ENCODE measurements at regions not wholly inside any gene's neighbourhood (a gene's known extent, or its start where the extent isn't known, plus 50 kb on each side); places are given as distances from the start of the nearest gene placed in this dataset.
"Not testable (repeated sequence)": the region's sequence is repeated elsewhere in the genome, so short reads cannot be mapped to it uniquely, and the experiment has no call there.

DNA sequence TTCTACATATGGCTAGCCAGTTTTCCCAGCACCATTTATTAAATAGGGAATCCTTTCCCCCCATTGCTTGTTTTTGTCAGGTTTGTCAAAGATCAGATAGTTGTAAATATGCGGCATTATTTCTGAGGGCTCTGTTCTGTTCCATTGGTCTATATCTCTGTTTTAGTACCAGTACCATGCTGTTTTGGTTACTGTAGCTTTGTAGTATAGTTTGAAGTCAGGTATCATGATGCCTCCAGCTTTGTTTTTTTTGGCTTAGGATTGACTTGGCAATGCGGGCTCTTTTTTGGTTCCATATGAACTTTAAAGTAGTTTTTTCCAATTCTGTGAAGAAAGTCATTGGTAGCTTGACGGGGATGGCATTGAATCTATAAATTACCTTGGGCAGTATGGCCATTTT, 60.0 kb upstream of the GPC3 start:
- intact Hi-C loops (cut with micrococcal nuclease): not testable (repeated sequence)

DNA sequence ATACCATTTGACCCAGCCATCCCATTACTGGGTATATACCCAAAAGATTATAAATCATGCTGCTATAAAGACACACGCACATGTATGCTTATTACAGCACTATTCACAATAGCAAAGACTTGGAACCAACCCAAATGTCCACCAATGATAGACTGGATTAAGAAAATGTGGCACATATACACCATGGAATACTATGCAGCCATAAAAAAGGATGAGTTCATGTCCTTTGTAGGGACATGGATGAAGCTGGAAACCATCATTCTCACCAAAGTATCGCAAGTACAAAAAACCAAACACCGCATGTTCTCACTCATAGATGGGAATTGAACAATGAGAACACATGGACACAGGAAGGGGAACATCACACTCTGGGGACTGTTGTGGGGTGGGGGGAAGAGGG, 81.7 kb upstream of the GPC3 start:
- intact Hi-C loops (cut with micrococcal nuclease): not testable (repeated sequence)

DNA sequence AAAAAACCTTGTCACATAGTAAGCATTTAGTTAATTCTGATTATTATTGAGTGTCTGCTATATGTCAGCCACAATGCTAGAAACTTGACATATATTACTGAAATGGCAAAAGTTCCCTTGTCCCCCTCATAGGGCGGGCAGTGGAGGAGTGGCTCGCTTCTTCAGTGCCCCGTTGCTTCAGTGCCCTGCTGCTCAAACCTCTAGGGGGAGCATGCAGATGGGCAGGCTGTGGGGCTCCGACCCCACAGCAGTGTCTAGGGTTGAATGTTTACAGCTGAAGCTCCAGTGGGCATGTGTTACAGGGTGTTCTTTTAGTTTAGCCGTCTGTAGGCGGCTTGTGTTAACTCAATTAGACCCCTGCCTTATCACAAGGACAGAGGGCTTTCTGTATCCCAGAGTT, 86.5 kb upstream of the GPC3 start:
- intact Hi-C loops (cut with micrococcal nuclease): not testable (repeated sequence)

DNA sequence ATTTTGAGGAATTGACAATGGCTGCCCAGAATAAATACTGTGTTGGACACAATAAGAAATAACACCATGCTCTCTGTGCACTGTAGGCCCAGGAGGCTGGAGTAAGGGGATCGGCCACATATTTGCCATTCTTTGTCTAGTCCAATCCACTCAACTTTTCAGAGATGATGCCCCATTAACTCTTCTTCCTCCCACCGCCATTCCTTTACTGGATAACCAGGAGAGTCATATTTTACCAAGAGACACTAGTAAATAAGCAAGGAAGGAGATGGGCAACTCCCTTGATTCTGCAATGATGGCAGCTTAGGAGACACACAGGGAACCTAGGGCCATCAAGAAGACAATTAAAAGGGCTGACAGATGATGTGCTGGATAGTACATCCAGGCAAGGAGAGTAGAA, 87.9 kb upstream of the GPC3 start:
- intact Hi-C loops (cut with micrococcal nuclease): no loop called here

DNA sequence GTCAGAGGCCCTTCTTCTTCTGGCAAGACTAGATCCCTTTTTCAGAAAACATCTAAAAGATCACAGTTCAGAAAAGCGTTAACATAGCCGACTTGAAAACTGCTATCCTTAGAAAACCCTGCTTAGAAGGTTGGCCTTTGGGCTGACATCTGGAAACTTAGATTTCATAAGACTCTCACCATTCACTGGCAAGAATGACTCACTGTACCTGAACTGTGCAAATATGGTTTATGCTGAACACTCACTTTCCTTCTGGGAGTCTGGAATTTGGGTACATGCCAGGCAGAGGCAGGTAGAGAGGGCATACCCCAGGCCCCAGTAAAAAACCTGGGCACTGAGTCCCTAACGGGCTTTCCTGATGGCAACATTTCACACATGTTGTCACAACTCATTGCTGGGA, 88.8 kb upstream of the GPC3 start:
- intact Hi-C loops (cut with micrococcal nuclease): no loop called here

DNA sequence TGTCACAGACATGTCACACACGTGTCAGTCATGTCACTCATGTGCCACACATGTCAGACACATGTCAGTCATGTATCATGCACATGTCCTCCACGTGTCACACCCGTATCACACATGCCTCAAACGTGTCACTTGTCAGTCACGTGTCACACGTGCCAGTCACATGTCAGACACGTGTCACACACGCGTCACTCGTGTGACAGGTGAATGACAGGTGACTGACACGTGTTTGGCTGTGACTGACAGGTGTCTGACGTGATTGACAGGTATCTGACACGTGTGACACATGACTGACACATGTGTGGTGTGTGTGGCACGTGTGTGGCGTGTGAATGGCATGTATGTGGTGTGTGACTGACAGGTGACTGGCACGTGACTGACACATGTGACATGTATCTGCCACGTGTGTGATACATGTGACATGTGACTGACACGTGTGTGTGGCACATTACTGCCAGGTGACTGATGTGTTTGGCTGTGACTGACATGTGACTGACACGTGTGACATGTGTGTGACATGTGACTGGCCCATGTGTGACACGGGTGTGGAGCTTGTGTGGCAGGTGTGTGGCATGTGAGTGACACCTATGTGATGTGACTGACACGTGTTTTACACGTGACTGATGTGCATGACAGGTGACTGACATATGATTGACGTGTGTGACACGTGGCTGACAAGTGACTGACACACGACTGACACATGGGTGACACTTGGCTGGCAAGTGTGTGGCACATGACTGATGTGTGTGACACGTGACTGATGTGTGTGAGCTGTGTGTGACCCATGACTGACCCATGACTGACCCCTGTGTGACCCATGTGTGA, 90.7 kb upstream of the GPC3 start:
- intact Hi-C loops (cut with micrococcal nuclease): no loop called here

DNA sequence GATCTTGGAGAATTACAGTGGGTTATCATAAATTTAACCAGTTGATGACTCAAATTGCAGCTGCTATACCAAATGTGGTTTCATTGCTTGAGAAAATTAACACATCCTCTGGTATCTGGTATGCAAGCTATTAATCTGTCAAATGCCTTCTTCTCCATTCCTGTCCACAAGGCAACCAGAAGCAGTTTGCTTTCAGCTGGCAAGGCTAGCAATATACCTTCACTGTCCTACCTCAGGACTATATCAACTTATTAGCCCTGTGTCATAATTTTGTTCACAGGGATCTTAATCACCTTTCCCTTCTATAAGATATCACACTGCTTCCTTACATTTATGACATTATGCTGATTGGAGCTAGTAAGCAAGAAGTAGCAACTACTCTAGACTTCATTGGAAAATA, 110.0 kb upstream of the GPC3 start:
- intact Hi-C loops (cut with micrococcal nuclease): no loop called here

DNA sequence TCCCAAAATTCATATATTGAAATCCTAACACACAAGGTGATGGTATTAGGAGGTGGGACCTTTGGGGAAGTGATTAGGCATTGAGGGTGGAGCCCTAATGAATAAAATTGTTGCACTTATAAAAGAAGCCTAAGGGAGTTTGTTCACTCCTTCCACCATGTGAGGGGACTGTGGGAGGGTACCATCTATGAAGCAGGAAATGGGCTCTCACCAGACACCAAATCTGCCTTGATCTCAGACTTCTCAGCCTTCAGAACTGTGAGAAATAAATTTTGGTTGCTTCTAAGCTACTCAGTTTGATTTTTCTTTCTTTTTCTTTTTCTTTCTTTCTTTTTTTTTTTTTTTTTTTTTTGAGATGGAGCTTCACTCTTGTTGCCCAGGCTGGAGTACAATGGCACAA, 116.2 kb upstream of the GPC3 start:
- intact Hi-C loops (cut with micrococcal nuclease): no loop called here

DNA sequence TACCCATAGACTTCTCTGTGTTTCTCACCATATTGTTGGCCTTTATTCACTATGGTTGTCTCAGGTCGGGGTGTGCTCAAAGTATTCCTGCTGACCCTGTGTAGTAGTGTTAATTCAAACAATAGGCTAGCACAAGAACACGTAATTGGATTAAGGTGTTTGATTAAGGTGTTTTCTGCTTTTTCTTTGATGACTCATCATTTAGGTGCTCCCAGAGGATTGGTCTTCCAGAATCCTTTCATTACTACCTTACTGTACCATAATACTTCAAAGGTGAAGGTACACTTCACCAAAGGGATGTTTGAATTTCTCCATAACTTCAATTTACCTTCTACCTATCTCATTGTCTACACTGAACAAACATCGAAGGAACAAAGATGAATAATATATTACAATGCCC, 121.7 kb upstream of the CCDC160 start:
- intact Hi-C loops (cut with micrococcal nuclease): no loop called here

DNA sequence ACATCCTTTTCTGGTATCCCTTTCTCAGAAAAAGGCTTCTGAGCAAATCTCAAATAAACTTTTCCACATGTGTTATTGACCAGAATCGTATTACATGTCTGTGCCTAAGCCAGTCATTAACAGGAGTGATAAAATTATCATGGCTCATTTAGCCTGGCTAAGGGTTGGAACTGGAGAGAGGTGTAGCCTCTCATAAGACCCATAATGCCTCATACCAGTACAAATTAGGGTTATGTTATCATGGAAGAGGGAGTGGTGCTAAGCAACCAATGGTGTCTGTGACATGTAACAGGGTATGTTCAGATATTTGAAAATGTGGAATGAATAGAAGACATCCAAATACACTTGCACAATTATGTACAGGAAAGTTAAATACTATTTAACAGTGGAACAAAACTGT, 99.6 kb upstream of the CCDC160 start:
- intact Hi-C loops (cut with micrococcal nuclease): no loop called here

DNA sequence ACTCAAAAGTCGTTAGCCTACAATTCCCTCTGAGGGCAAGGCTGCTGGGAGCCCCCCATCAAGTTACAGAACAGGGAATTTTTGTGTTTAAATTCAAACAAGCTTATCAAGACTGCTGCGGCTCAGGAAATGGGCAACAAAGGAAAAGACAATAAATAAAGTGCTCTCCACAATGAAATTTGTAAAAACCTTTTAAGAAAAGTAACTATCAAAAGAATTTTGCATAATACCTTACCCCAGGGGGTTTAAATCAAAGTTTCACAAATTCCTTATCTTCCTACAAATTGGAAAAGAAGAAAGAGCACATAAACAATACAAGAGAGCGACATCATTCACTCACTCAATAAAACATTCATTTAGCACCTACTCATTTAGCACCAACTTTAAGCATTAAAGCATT, 97.9 kb upstream of the CCDC160 start:
- intact Hi-C loops (cut with micrococcal nuclease): no loop called here

DNA sequence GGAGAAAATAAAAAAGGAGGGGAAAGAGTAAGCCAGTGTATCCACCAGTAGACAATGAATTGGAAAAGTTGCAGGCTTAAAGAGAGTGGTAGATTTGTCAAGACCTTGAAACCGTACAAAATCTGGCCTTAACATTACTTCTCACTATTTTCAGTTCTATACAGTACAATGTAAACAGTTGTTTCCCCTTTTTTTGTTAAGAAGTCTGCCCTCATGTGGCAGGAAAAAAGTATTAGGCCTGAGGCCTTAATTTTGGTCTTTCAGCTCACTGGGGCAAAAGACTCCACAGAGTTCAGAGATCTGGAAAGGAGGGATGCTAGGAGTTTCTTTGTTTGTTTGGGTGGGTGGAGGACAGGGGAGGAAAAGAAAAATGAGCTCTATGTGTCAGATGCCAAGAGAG, 92.8 kb upstream of the CCDC160 start:
- intact Hi-C loops (cut with micrococcal nuclease): loop anchor here (1.0 to 10.0 kb wide), 5 partner anchors 42 to 352 kb away; partner anchors contain the start of gene GPC3

DNA sequence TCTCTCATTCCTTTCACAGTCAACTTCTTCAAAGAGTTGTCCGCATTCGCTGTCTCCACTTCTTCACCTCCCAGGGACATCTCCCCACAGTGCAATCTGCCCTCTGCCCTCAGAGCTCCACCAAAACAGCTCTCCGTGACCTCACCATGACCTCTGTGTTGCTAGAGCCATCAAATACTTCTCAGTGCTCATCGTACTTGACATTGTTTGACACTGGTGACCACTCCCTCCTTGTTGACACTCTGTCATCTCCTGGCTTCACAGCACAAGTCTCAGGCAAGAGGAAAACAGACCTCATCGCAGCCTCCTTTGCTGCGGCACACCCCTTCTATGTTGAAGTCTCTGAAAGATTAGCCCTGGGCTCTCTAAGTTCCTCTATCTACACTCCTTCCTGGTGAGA, 90.5 kb upstream of the CCDC160 start:
- intact Hi-C loops (cut with micrococcal nuclease): loop anchor here (10.0 kb wide), 2 partner anchors 122 to 162 kb away; partner anchors contain the start of gene GPC3

DNA sequence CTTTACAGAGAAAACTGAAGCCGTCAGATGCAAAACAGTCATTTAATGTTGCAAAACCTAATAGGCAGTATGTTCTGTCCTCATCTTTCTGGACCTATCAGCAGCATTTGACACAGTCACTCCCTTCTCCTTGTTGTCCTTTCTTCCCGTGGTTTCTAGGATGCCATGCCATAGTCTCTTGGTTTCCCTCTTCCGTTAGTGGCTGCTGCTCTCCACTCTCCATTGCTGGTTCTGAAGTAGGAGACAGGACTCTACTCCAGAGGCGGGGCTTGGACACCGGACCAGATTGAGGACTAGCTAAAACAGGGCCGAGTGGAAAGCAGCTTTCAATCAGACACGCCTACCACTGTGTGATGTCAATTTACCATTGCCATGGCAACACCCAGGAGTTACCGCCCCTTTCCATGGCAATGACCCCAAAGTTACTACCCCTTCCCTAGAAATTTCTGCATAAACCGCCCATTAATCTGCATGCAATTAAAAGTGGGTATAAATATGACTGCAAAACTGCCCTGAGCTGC, 88.8 kb upstream of the CCDC160 start:
- intact Hi-C loops (cut with micrococcal nuclease): loop anchor here (10.0 kb wide), 2 partner anchors 123 to 163 kb away; partner anchors contain the start of gene GPC3

DNA sequence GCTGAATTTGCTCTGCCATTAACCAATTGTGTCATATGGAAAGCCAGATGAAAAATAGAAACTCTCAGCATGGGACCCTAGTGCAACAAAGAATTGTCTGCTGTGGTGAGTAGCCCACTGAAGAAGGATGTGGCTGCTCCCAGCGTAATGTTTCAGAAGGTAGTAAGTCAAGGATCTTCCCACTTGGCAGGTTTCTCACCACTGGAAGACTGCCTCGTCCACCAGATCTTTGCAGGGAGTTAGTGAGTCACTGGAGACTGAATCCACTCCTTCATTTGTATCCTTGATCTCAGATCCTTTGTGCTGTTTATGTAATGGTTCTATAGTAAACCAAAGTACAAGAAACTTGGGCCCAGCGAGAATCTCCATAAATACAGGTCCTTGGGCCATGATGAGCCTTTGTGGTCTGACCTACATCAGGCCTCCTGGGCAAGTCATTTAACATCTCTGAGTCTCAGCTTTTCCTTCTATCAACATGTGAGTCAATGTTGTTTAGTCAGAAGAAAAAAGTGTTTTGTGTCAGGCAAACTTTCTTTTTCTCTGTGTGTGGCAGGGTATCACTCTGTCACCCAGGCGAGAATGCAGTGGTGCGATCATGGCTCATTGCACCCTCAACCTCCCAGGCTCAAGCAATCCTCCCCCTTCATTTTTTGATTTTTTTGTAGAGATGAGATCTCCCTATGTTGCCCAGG, 78.0 kb upstream of the CCDC160 start:
- intact Hi-C loops (cut with micrococcal nuclease): no loop called here

DNA sequence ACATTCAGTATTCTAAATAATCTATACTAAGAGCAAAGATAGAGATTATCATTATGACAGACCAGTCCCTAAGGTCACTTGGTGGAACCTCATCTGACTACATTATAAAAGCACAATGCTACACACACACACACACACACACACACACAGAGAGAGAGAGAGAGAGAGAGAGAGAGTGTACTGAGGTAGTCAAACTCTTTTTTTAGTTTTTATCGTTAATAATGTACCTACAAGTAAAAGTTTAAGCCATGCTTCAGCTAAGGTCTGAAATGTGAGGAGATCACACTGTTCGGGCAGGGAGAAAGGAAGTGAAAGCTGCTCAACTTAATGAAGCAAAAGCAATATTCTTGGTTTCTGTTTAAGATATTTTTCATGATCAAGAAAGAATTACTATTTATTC, 75.8 kb upstream of the CCDC160 start:
- intact Hi-C loops (cut with micrococcal nuclease): no loop called here

DNA sequence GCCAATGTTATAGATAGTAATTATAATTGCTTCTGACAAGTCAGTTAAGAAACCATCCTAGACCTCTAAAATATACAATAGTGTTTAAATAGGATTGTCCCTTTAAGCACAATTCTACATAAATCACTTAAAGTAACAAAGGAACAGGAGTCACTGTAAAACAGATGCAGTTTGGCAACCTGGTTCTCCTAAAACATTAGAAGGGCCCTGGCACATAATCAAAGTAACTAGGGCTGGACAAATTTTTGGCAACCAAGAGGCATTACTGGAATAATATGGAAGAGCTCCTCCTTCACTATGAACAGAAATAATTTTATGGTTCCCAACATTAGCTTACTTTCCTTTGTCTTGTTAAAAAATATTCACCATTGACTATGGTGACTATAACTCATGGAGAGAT, 75.0 kb upstream of the CCDC160 start:
- intact Hi-C loops (cut with micrococcal nuclease): no loop called here

DNA sequence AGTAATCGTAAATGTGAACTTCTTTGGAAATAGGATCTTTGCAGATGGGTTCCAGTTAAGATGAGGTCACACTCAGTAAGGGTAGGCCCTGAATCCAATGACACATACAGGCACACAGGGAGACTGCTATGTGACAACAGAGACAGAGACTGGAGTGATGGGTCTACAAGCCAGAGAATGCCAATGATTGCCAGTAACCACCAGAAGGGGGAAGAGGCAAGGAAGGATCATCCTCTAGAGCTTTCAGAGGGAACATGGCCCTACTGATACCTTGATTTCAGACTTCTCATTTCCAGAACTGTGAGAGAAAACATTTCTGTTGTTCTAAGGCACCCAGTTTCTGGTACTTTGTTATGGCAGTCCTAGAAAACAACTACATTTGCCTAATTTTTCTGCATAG, 73.1 kb upstream of the CCDC160 start:
- intact Hi-C loops (cut with micrococcal nuclease): no loop called here

DNA sequence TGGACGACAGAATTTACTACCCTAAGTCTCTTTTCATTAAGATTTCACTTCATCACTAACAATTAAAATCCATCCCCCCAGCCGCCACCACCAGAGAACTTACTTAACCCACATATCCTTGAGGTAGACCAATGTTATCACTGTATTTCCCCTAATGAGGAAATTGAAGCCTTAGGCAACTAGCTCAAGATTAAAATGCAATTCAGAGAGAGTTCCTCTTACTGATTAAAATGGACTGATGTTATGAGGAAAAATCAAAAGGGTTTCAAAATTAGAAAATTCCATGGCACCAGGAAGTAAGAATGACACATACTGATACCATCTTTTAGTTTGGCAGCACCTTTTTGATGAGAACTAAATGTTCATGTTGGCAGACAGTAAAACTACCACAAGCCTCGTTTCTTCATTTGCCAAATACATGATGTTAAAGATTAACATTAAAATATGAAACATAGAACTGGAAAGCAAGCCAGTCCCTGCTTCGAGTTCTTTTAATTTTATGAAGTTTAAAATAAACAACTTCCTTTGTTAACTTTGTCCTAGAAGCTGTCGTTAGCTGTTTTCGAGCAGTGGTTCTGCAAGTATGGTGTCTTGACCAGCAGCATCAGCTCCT, 69.3 kb upstream of the CCDC160 start:
- intact Hi-C loops (cut with micrococcal nuclease): no loop called here

DNA sequence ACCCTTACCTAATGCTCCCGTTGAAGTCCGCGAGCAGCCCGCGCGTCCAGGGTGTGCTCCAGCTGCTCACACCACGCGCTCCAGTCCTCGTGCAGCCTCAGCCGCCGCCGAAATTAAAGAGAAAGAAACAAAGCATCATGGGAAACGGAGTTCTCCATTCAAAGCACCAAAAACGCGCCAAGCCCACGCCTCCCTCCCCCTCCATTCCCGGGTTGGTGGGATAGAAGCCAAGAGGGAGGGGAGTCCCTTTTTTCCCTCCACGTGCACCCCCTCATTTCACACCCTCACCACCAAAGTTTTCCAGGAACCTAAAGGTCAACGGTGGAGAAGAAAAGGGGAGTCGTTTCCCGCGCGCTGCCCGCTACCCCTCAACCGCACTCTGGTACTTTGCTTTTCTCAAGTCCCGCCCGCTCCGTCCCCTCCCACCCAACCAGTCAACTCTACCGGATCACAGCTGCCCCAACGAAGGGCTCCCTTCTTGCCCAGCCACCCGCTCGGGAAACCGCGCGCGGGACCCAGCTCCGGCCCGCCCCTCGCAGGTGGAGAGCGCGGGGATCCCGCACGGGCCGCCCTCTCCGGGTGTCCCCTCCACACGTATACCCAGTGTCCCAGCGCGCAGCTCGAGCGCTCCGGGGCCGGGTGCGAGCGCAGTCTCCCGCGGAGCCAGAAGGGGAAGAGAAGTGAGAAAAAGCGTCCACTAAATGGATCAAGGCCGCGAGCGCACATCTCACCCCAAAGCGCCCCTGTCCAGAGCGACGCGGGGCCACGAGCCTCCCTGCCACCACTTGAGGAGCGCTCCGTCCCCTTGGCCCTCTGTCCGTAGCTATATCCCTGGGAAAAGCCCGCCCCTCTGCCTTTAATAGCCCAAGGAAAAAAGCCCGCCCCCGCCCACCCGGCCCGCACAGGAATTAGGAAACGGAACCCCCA, 65.1 kb upstream of the CCDC160 start:
- intact Hi-C loops (cut with micrococcal nuclease): loop anchor here (1.0 to 10.0 kb wide), 6 partner anchors 14 to 1687 kb away; partner anchors contain the start of genes HPRT1, INTS6L and MBNL3
